ENCODE measurements at regions not wholly inside any gene's neighbourhood (a gene's known extent, or its start where the extent isn't known, plus 50 kb on each side); places are given as distances from the start of the nearest gene placed in this dataset.

GRCh38 chr5:58009754-58010153 is 450.1 kb downstream of the PLK2 start:
- TF ChIP-seq CTCF (IDR thresholded peaks at IDR 0.05; ENCODE audit: poor library complexity) (no peak), EZH2 (IDR thresholded peaks at IDR 0.05; ENCODE audit: borderline replicate concordance) (no peak)

Measured in hepatocyte (in vitro differentiated cells).